ENCODE measurements at regions not wholly inside any gene's neighbourhood (a gene's known extent, or its start where the extent isn't known, plus 50 kb on each side); places are given as distances from the start of the nearest gene placed in this dataset.

GRCh38 chr12:111040690-111041089, 120.3 kb upstream of the MYL2 start:
- H3K4me3 ChIP-seq (ENCODE audit: low read depth, low read length) = no peak overlapping the region
- DNase-seq (ENCODE audit: low read depth) = no peak
- TF ChIP-seq CTCF (IDR thresholded peaks at IDR 0.05; ENCODE audit: insufficient read depth, low read length) = no peak

GRCh38 chr12:111038941-111039340, 118.6 kb upstream of the MYL2 start:
- no peak overlapping the region for H3K4me3 ChIP-seq (ENCODE audit: low read depth, low read length)
- DNase-seq (ENCODE audit: low read depth) = no peak
- no peak for TF ChIP-seq CTCF (IDR thresholded peaks at IDR 0.05; ENCODE audit: insufficient read depth, low read length)

GRCh38 chr12:111038077-111038476, 117.7 kb upstream of the MYL2 start:
- H3K4me3 ChIP-seq (ENCODE audit: low read depth, low read length) = no peak overlapping the region
- DNase-seq (ENCODE audit: low read depth) = no peak
- no peak for TF ChIP-seq CTCF (IDR thresholded peaks at IDR 0.05; ENCODE audit: insufficient read depth, low read length)

- no peak for TF ChIP-seq CTCF (IDR thresholded peaks at IDR 0.05; ENCODE audit: insufficient read depth, low read length)
- no peak for DNase-seq (ENCODE audit: low read depth)
- H3K4me3 ChIP-seq (ENCODE audit: low read depth, low read length) = no peak overlapping the region
Observed at GRCh38 chr12:111037047-111037446, 116.7 kb upstream of the MYL2 start.

GRCh38 chr12:111035578-111036301, 115.4 kb upstream of the MYL2 start:
- no peak for DNase-seq (ENCODE audit: low read depth)
- no peak overlapping the region for H3K4me3 ChIP-seq (ENCODE audit: low read depth, low read length)
- no peak for TF ChIP-seq CTCF (IDR thresholded peaks at IDR 0.05; ENCODE audit: insufficient read depth, low read length)

GRCh38 chr12:111034886-111035577, 114.7 kb upstream of the MYL2 start:
- TF ChIP-seq CTCF (IDR thresholded peaks at IDR 0.05; ENCODE audit: insufficient read depth, low read length) = no peak
- DNase-seq (ENCODE audit: low read depth) = no peak
- H3K4me3 ChIP-seq (ENCODE audit: low read depth, low read length) = no peak overlapping the region

All from fibroblast of the aortic adventitia (primary cell).